Tibial nerve (tissue), 3 donors: ENCODE measurements at regions not wholly inside any gene's neighbourhood (a gene's known extent, or its start where the extent isn't known, plus 50 kb on each side); places are given as distances from the start of the nearest gene placed in this dataset.

ENCODE experiments used
- POLR2A ChIP-seq, 2 donors: fragments of 450-650 bp; IDR thresholded peaks; one replicate each; pipeline ENCODE4 v1.6.1; 2017; ENCODE audit warnings: antibody characterized with exemption in 2 of 2, mild to moderate bottlenecking in 2 of 2, moderate library complexity in 2 of 2
- TF ChIP-seq, protein P1 (sequence below), 5 experiments: fragments of 200-600 bp in 3 of 5; fragments of 450-650 bp in 2 of 5; sonication (generic) in 3 of 5; IDR thresholded peaks; one replicate each; pipeline ENCODE4 v1.5.1; 2016 to 2019; ENCODE audit warnings: antibody characterized with exemption in 5 of 5, mild to moderate bottlenecking in 3 of 5, moderate library complexity in 2 of 5

- TF ChIP-seq, protein P1, sequence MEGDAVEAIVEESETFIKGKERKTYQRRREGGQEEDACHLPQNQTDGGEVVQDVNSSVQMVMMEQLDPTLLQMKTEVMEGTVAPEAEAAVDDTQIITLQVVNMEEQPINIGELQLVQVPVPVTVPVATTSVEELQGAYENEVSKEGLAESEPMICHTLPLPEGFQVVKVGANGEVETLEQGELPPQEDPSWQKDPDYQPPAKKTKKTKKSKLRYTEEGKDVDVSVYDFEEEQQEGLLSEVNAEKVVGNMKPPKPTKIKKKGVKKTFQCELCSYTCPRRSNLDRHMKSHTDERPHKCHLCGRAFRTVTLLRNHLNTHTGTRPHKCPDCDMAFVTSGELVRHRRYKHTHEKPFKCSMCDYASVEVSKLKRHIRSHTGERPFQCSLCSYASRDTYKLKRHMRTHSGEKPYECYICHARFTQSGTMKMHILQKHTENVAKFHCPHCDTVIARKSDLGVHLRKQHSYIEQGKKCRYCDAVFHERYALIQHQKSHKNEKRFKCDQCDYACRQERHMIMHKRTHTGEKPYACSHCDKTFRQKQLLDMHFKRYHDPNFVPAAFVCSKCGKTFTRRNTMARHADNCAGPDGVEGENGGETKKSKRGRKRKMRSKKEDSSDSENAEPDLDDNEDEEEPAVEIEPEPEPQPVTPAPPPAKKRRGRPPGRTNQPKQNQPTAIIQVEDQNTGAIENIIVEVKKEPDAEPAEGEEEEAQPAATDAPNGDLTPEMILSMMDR (IDR thresholded peaks at IDR 0.05), result no peak
- no peak for TF ChIP-seq POLR2A (IDR thresholded peaks at IDR 0.05)
Measured at GRCh38 chr4:64975177-64975576, 565.9 kb upstream of the TECRL start.
